Tibial nerve (tissue), 4 donors: ENCODE measurements at regions not wholly inside any gene's neighbourhood (a gene's known extent, or its start where the extent isn't known, plus 50 kb on each side); places are given as distances from the start of the nearest gene placed in this dataset.

Source experiments
- DNase-seq, 2 donors: peaks; one replicate each; pipeline ENCODE4 v3.0.0-alpha.2; 2019; ENCODE audit warnings: low spot score in 2 of 2
- H3K27ac ChIP-seq, 4 donors: fragments of 200-600 bp; sonication (generic) in 3 of 4; one replicate each; pipeline ENCODE4 v1.5.1; 2017 to 2019; ENCODE audit warnings: mild to moderate bottlenecking in 1 of 4
- H3K27me3 ChIP-seq, 2 donors: fragments of 200-600 bp; sonication (generic) in 1 of 2; one replicate each; pipeline versions ENCODE4 v1.5.1 to v1.6.0; 2017 to 2019
- H3K36me3 ChIP-seq, 3 donors: fragments of 200-600 bp; sonication (generic); one replicate each; pipeline ENCODE4 v1.5.1; 2018 to 2019
- H3K4me1 ChIP-seq, 4 donors: fragments of 200-600 bp; sonication (generic) in 3 of 4; one replicate each; pipeline ENCODE4 v1.5.1; 2017 to 2019
- H3K4me3 ChIP-seq, 4 donors: fragments of 200-600 bp; sonication (generic) in 3 of 4; one replicate each; pipeline ENCODE4 v1.5.1; 2017 to 2019; ENCODE audit warnings: mild to moderate bottlenecking in 1 of 4, moderate library complexity in 1 of 4
- H3K9me3 ChIP-seq, 4 donors: fragments of 200-600 bp; sonication (generic) in 3 of 4; one replicate each; pipeline ENCODE4 v1.5.1; 2017 to 2019
- CTCF ChIP-seq, 5 experiments: fragments of 200-600 bp in 3 of 5; fragments of 450-650 bp in 2 of 5; sonication (generic) in 3 of 5; IDR thresholded peaks; one replicate each; pipeline ENCODE4 v1.5.1; 2016 to 2019; ENCODE audit warnings: antibody characterized with exemption in 5 of 5, mild to moderate bottlenecking in 3 of 5, moderate library complexity in 2 of 5
- EP300 ChIP-seq, 2 donors: sonication (generic); formaldehyde crosslinking; IDR thresholded peaks; one replicate each; pipeline ENCODE4 v1.6.1; 2017; ENCODE audit warnings: antibody characterized with exemption in 2 of 2, mild to moderate bottlenecking in 1 of 2
- POLR2A ChIP-seq, 2 donors: fragments of 450-650 bp; IDR thresholded peaks; one replicate each; pipeline ENCODE4 v1.6.1; 2017; ENCODE audit warnings: antibody characterized with exemption in 2 of 2, mild to moderate bottlenecking in 2 of 2, moderate library complexity in 2 of 2
- WGBS, 2 donors: methylation state at CpG; one replicate each; pipeline ENCODE4 v1.1.5; 2018; 5-methylcytosine and 5-hydroxymethylcytosine counted together

- TF ChIP-seq POLR2A (IDR thresholded peaks at IDR 0.05) = no peak
- no peak for TF ChIP-seq CTCF (IDR thresholded peaks at IDR 0.05)
- no peak for TF ChIP-seq EP300 (IDR thresholded peaks at IDR 0.05)
- H3K27ac ChIP-seq = no peak overlapping the region
- H3K9me3 ChIP-seq = no peaks in the 10 kb centered on the region
- no peak for DNase-seq
- H3K27me3 ChIP-seq = no peaks in the 10 kb centered on the region
- 41 to 57% methylated on average over 6 to 7 of the region's 7 CpGs for WGBS, 2 donors
- no peaks in the 10 kb centered on the region for H3K4me1 ChIP-seq
- no peak overlapping the region for H3K4me3 ChIP-seq
- H3K36me3 ChIP-seq = no peaks in the 10 kb centered on the region
These were observed 1192.2 kb downstream of the UQCRFS1 start for GRCh38 chr19:28020619-28021258.

DNA sequence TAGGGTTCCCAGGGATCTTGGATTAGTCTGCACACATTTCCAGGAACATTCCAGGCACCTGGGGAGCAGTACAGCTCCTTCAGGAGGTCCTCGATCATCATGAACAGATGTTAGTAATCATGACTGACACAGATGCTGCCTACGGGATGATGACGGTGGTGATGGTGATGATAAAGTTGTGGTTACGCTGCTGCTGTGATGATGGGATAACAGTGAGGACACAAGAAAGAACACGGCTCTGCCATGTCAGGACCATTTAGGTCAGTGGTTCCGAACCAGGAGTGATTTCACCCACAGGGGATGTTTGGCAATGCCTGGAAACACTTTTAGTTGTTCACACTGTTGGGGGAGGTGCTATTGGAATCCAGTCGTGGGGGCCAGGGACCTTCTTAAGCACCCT is 1193.0 kb downstream of the UQCRFS1 start:
- TF ChIP-seq EP300 (IDR thresholded peaks at IDR 0.05) (no peak), CTCF (IDR thresholded peaks at IDR 0.05) (no peak)

GRCh38 chr19:28019371-28019770 is 1193.6 kb downstream of the UQCRFS1 start:
- no peaks in the 10 kb centered on the region for H3K4me1 ChIP-seq
- TF ChIP-seq EP300 (IDR thresholded peaks at IDR 0.05) (no peak), CTCF (IDR thresholded peaks at IDR 0.05) (no peak), POLR2A (IDR thresholded peaks at IDR 0.05) (no peak)
- 73 to 78% methylated on average over 7 of the region's 7 CpGs for WGBS, 2 donors
- no peaks in the 10 kb centered on the region for H3K9me3 ChIP-seq
- H3K27ac ChIP-seq = no peak overlapping the region
- H3K4me3 ChIP-seq = no peak overlapping the region
- DNase-seq = no peak
- no peaks in the 10 kb centered on the region for H3K36me3 ChIP-seq
- no peaks in the 10 kb centered on the region for H3K27me3 ChIP-seq

More for the DNA sequence above, 1193.0 kb downstream of the UQCRFS1 start:
- WGBS, 2 donors = 68 to 70% methylated on average over 7 of the region's 7 CpGs
- Histone ChIP-seq H3K36me3 (no peaks in the 10 kb centered on the region), H3K9me3 (no peaks in the 10 kb centered on the region), H3K27ac (no peak overlapping the region), H3K27me3 (no peaks in the 10 kb centered on the region), H3K4me3 (no peak overlapping the region), H3K4me1 (no peaks in the 10 kb centered on the region)
- DNase-seq = no peak

GRCh38 chr19:28018499-28018898 is 1194.5 kb downstream of the UQCRFS1 start:
- DNase-seq = no peak
- WGBS, 2 donors = 54 to 60% methylated on average over 5 of the region's 5 CpGs
- Histone ChIP-seq H3K4me1 (no peaks in the 10 kb centered on the region), H3K27me3 (no peaks in the 10 kb centered on the region), H3K4me3 (no peak overlapping the region), H3K27ac (no peak overlapping the region), H3K9me3 (no peaks in the 10 kb centered on the region), H3K36me3 (no peaks in the 10 kb centered on the region)
- TF ChIP-seq POLR2A (IDR thresholded peaks at IDR 0.05) (no peak), CTCF (IDR thresholded peaks at IDR 0.05) (no peak), EP300 (IDR thresholded peaks at IDR 0.05) (no peak)

- no peak for DNase-seq
- 86% methylated on average over 8 of the region's 8 CpGs for WGBS, 2 donors
- H3K4me1 ChIP-seq = no peaks in the 10 kb centered on the region
- H3K27ac ChIP-seq = no peak overlapping the region
- no peaks in the 10 kb centered on the region for H3K36me3 ChIP-seq
- no peaks in the 10 kb centered on the region for H3K9me3 ChIP-seq
- TF ChIP-seq POLR2A (IDR thresholded peaks at IDR 0.05) (no peak), EP300 (IDR thresholded peaks at IDR 0.05) (no peak), CTCF (IDR thresholded peaks at IDR 0.05) (no peak)
- H3K4me3 ChIP-seq = no peak overlapping the region
- no peaks in the 10 kb centered on the region for H3K27me3 ChIP-seq
These were observed 1198.1 kb downstream of the UQCRFS1 start for GRCh38 chr19:28014615-28015405.
